MM.1S (cell line): ENCODE measurements at regions not wholly inside any gene's neighbourhood (a gene's known extent, or its start where the extent isn't known, plus 50 kb on each side); places are given as distances from the start of the nearest gene placed in this dataset.

ENCODE experiments used
- DNase-seq: peaks from one replicate; pipeline ENCODE4 v3.0.0-alpha.2; 2015
- H2AFZ ChIP-seq: fragments of 300-600 bp; sonication (generic); 2 replicates; pipeline ENCODE4 v1.6.0; 2016; ENCODE audit warnings: antibody characterized with exemption, low read length
- H3F3A ChIP-seq: fragments of 300-600 bp; sonication (generic); 2 replicates; pipeline ENCODE4 v1.6.1; 2016; ENCODE audit warnings: mild to moderate bottlenecking, antibody characterized with exemption, low read length, moderate library complexity, mixed read lengths; ENCODE audit not compliant: insufficient read depth
- H3K27ac ChIP-seq: fragments of 300-600 bp; sonication (generic); 2 replicates; pipeline ENCODE4 v1.5.1; 2016; ENCODE audit warnings: mild to moderate bottlenecking, low read length
- H3K27me3 ChIP-seq: fragments of 300-600 bp; sonication (generic); replicated peaks from 2 replicates; pipeline ENCODE4 v1.6.0; 2016; ENCODE audit warnings: low read length; ENCODE audit not compliant: insufficient read depth
- H3K36me3 ChIP-seq: fragments of 300-600 bp; sonication (generic); replicated peaks from 2 replicates; pipeline ENCODE4 v1.6.1; 2016; ENCODE audit warnings: mild to moderate bottlenecking, low read length, mixed read lengths; ENCODE audit not compliant: insufficient read depth
- H3K4me1 ChIP-seq: fragments of 300-600 bp; sonication (generic); 2 replicates; pipeline ENCODE4 v1.6.1; 2016; ENCODE audit warnings: low read length, mixed read lengths
- H3K4me2 ChIP-seq: fragments of 300-600 bp; sonication (generic); 2 replicates; pipeline ENCODE4 v1.6.0; 2016; ENCODE audit warnings: low read depth, low read length
- H3K4me3 ChIP-seq: fragments of 300-600 bp; sonication (generic); 2 replicates; pipeline ENCODE4 v1.5.1; 2016; ENCODE audit warnings: low read length, mixed read lengths
- H3K79me2 ChIP-seq: fragments of 300-600 bp; sonication (generic); 2 replicates; pipeline ENCODE4 v1.6.1; 2016; ENCODE audit warnings: mixed run types, low read length, mixed read lengths
- H3K9ac ChIP-seq: fragments of 300-600 bp; sonication (generic); 2 replicates; pipeline ENCODE4 v1.6.1; 2016; ENCODE audit warnings: low read length, mixed read lengths
- H3K9me2 ChIP-seq: fragments of 300-600 bp; sonication (generic); replicated peaks from 2 replicates; pipeline ENCODE4 v1.6.1; 2016; ENCODE audit warnings: mild to moderate bottlenecking, low read length, mixed read lengths; ENCODE audit not compliant: insufficient read depth
- H3K9me3 ChIP-seq: fragments of 300-600 bp; sonication (generic); replicated peaks from 2 replicates; pipeline ENCODE4 v1.6.1; 2016; ENCODE audit warnings: mild to moderate bottlenecking, low read length, mixed read lengths; ENCODE audit not compliant: insufficient read depth
- H4K20me1 ChIP-seq: fragments of 300-600 bp; sonication (generic); 2 replicates; pipeline ENCODE4 v1.6.1; 2016; ENCODE audit warnings: mild to moderate bottlenecking, low read length, moderate library complexity, mixed read lengths; ENCODE audit not compliant: insufficient read depth
- CTCF ChIP-seq: fragments of 300-600 bp; sonication (generic); IDR thresholded peaks from 2 replicates; pipeline ENCODE4 v1.5.1; 2016; ENCODE audit warnings: antibody characterized with exemption, low read length, mixed read lengths
- EZH2 ChIP-seq: fragments of 300-600 bp; sonication (generic); optimal IDR thresholded peaks from 2 replicates; pipeline ENCODE3; 2017; ENCODE audit warnings: low read depth, mild to moderate bottlenecking, antibody characterized with exemption, low read length, mixed read lengths
- EZH2phosphoT487 ChIP-seq: fragments of 300-600 bp; sonication (generic); IDR thresholded peaks from 2 replicates; pipeline ENCODE4 v1.6.1; 2018; ENCODE audit warnings: antibody characterized with exemption, low read length

- TF ChIP-seq EZH2phosphoT487 (no peak), EZH2 (no peak), CTCF (no peak)
- no peaks in the 10 kb centered on the region for H3K9me3 ChIP-seq
- H3K9ac ChIP-seq = no peak overlapping the region
- H3K4me3 ChIP-seq = no peak overlapping the region
- no peaks in the 10 kb centered on the region for H4K20me1 ChIP-seq
- H3K27me3 ChIP-seq = no peaks in the 10 kb centered on the region
- H3K79me2 ChIP-seq = no peaks in the 10 kb centered on the region
- H3F3A ChIP-seq = no peaks in the 10 kb centered on the region
- no peak overlapping the region for H2AFZ ChIP-seq
- H3K27ac ChIP-seq = no peak overlapping the region
- H3K36me3 ChIP-seq = no peaks in the 10 kb centered on the region
- H3K9me2 ChIP-seq = no peaks in the 10 kb centered on the region
- DNase-seq = no peak
- H3K4me2 ChIP-seq = no peak overlapping the region
- no peaks in the 10 kb centered on the region for H3K4me1 ChIP-seq
These were observed 371.8 kb upstream of the KCND2 start for GRCh38 chr7:119900996-119901672.

GRCh38 chr7:119903085-119903484 is 369.9 kb upstream of the KCND2 start:
- Histone ChIP-seq H3K79me2 (no peaks in the 10 kb centered on the region), H3K9ac (no peak overlapping the region), H3K4me3 (no peak overlapping the region), H3K4me2 (no peak overlapping the region), H3K27me3 (no peaks in the 10 kb centered on the region), H3K27ac (no peak overlapping the region), H4K20me1 (no peaks in the 10 kb centered on the region), H3K36me3 (no peaks in the 10 kb centered on the region), H3K4me1 (no peaks in the 10 kb centered on the region), H3K9me2 (no peaks in the 10 kb centered on the region), H2AFZ (no peak overlapping the region), H3F3A (no peaks in the 10 kb centered on the region), H3K9me3 (no peaks in the 10 kb centered on the region)
- TF ChIP-seq EZH2 (no peak), EZH2phosphoT487 (no peak), CTCF (no peak)
- no peak for DNase-seq

GRCh38 chr7:119905495-119905894 is 367.5 kb upstream of the KCND2 start:
- Histone ChIP-seq H3K27me3 (no peaks in the 10 kb centered on the region), H4K20me1 (no peaks in the 10 kb centered on the region), H3K4me3 (no peak overlapping the region), H2AFZ (no peak overlapping the region), H3K9me2 (no peaks in the 10 kb centered on the region), H3K4me2 (no peak overlapping the region), H3K79me2 (no peaks in the 10 kb centered on the region), H3F3A (no peaks in the 10 kb centered on the region), H3K9ac (no peak overlapping the region), H3K4me1 (no peaks in the 10 kb centered on the region), H3K27ac (no peak overlapping the region), H3K9me3 (no peaks in the 10 kb centered on the region), H3K36me3 (no peaks in the 10 kb centered on the region)
- no peak for DNase-seq
- TF ChIP-seq EZH2phosphoT487 = no peak
- TF ChIP-seq EZH2 = no peak
- TF ChIP-seq CTCF = no peak
